Lower leg skin (tissue), 3 donors: ENCODE measurements at regions not wholly inside any gene's neighbourhood (a gene's known extent, or its start where the extent isn't known, plus 50 kb on each side); places are given as distances from the start of the nearest gene placed in this dataset.

ENCODE experiments used
- CTCF ChIP-seq, 3 donors: fragments of 450-650 bp; IDR thresholded peaks; one replicate each; pipeline ENCODE4 v1.5.1; 2016; ENCODE audit warnings: antibody characterized with exemption in 3 of 3, mild to moderate bottlenecking in 3 of 3, moderate library complexity in 2 of 3
- POLR2A ChIP-seq, 2 donors: fragments of 450-650 bp; IDR thresholded peaks; one replicate each; pipeline ENCODE4 v1.6.1; 2016 to 2017; ENCODE audit warnings: antibody characterized with exemption in 2 of 2, mild to moderate bottlenecking in 1 of 2, moderate library complexity in 1 of 2

GRCh38 chr17:34728771-34729310 is 149.5 kb downstream of the TMEM132E start:
- TF ChIP-seq CTCF (IDR thresholded peaks at IDR 0.05) = no peak
- TF ChIP-seq POLR2A (IDR thresholded peaks at IDR 0.05) = no peak
